Posterior cingulate gyrus (tissue), 11 donors: ENCODE measurements at regions not wholly inside any gene's neighbourhood (a gene's known extent, or its start where the extent isn't known, plus 50 kb on each side); places are given as distances from the start of the nearest gene placed in this dataset.
"Not testable (repeated sequence)": the region's sequence is repeated elsewhere in the genome, so short reads cannot be mapped to it uniquely, and the experiment has no call there.

Source experiments
- DNase-seq, 10 donors: peaks; one replicate each; pipeline versions ENCODE4 v3.0.0 to v3.0.0-alpha.2; 2020 to 2021; ENCODE audit warnings: mixed read lengths in 3 of 10
- intact Hi-C: fragments of 100-400 bp; cut with DNase I; formaldehyde crosslinking; loops from one replicate; pipeline ENCODE4 v1.15.1; 2023

GRCh38 chr15:26087881-26088280 lies 224.8 kb upstream of the ATP10A start:
- intact Hi-C loops, result no loop called here
- no peak for DNase-seq

GRCh38 chr15:26087395-26087794 lies 224.3 kb upstream of the ATP10A start:
- intact Hi-C loops, result no loop called here

GRCh38 chr15:26084771-26085170 lies 221.6 kb upstream of the ATP10A start:
- intact Hi-C loops, result no loop called here
- no peak for DNase-seq

More at GRCh38 chr15:26087395-26087794, 224.3 kb upstream of the ATP10A start:
- DNase-seq, result no peak

GRCh38 chr15:26083896-26084295 lies 220.8 kb upstream of the ATP10A start:
- DNase-seq, result no peak
- intact Hi-C loops, result no loop called here

- no peak for DNase-seq
- intact Hi-C loops, result no loop called here
Observed at GRCh38 chr15:26083457-26083856, 220.3 kb upstream of the ATP10A start.

- DNase-seq, result peak; percentile 96 to 99 (median 98)
- intact Hi-C loops, result no loop called here
Observed at GRCh38 chr15:26082221-26083109, 219.3 kb upstream of the ATP10A start.

GRCh38 chr15:26081758-26082220 lies 218.7 kb upstream of the ATP10A start:
- DNase-seq, result peak in 1 of 10 donors; percentile 79
- intact Hi-C loops, result no loop called here

GRCh38 chr15:26075770-26076169 lies 212.6 kb upstream of the ATP10A start:
- no peak for DNase-seq
- intact Hi-C loops, result no loop called here

GRCh38 chr15:26073430-26074333 lies 210.6 kb upstream of the ATP10A start:
- no peak for DNase-seq
- intact Hi-C loops, result no loop called here

- intact Hi-C loops, result no loop called here
Observed at GRCh38 chr15:26070095-26070532, 207.0 kb upstream of the ATP10A start.

GRCh38 chr15:26069231-26069641 lies 206.1 kb upstream of the ATP10A start:
- no peak for DNase-seq

More at GRCh38 chr15:26070095-26070532, 207.0 kb upstream of the ATP10A start:
- peak in 8 of 10 donors; percentile 24 to 91 (median 62) for DNase-seq

GRCh38 chr15:26066896-26067295 lies 203.8 kb upstream of the ATP10A start:
- no peak for DNase-seq
- intact Hi-C loops, result no loop called here

More at GRCh38 chr15:26069231-26069641, 206.1 kb upstream of the ATP10A start:
- intact Hi-C loops, result no loop called here

- no peak for DNase-seq
- intact Hi-C loops, result no loop called here
Observed at GRCh38 chr15:26065723-26066122, 202.6 kb upstream of the ATP10A start.

GRCh38 chr15:26061248-26061647 lies 198.1 kb upstream of the ATP10A start:
- DNase-seq, result no peak
- intact Hi-C loops, result no loop called here

- intact Hi-C loops, result not testable (repeated sequence)
Observed at GRCh38 chr15:26056766-26057165, 193.6 kb upstream of the ATP10A start.

GRCh38 chr15:26051761-26052675 lies 188.9 kb upstream of the ATP10A start:
- no peak for DNase-seq
- intact Hi-C loops, result no loop called here

More at GRCh38 chr15:26056766-26057165, 193.6 kb upstream of the ATP10A start:
- DNase-seq, result not testable (repeated sequence)

- intact Hi-C loops, result no loop called here
- no peak for DNase-seq
Observed at GRCh38 chr15:26050984-26051383, 187.9 kb upstream of the ATP10A start.

- intact Hi-C loops, result no loop called here
- DNase-seq, result no peak
Observed at GRCh38 chr15:26049900-26050657, 187.0 kb upstream of the ATP10A start.

GRCh38 chr15:26048669-26049068 lies 185.5 kb upstream of the ATP10A start:
- no peak for DNase-seq
- intact Hi-C loops, result no loop called here
